ENCODE measurements at regions not wholly inside any gene's neighbourhood (a gene's known extent, or its start where the extent isn't known, plus 50 kb on each side); places are given as distances from the start of the nearest gene placed in this dataset.

- Mint-ChIP-seq H3K9me3 (no peaks in the 10 kb centered on the region), H3K27me3 (no peaks in the 10 kb centered on the region), H3K4me3 (no peak overlapping the region), H3K4me1 (no peaks in the 10 kb centered on the region), H3K36me3 (ENCODE audit: low read depth) (no peaks in the 10 kb centered on the region), H3K27ac (no peak overlapping the region)
- ChIA-PET CTCF (no interaction called here), POLR2A (no interaction called here)
- no peak for DNase-seq
Observed at GRCh38 chrX:25290132-25290531, 274.4 kb upstream of the ARX start.

- Mint-ChIP-seq H3K27ac (no peak overlapping the region), H3K9me3 (no peaks in the 10 kb centered on the region), H3K4me3 (no peak overlapping the region), H3K4me1 (no peaks in the 10 kb centered on the region), H3K27me3 (no peaks in the 10 kb centered on the region), H3K36me3 (ENCODE audit: low read depth) (no peaks in the 10 kb centered on the region)
- ChIA-PET CTCF (no interaction called here), POLR2A (no interaction called here)
- DNase-seq: no peak
Observed at GRCh38 chrX:25288676-25289075, 272.9 kb upstream of the ARX start.

DNA sequence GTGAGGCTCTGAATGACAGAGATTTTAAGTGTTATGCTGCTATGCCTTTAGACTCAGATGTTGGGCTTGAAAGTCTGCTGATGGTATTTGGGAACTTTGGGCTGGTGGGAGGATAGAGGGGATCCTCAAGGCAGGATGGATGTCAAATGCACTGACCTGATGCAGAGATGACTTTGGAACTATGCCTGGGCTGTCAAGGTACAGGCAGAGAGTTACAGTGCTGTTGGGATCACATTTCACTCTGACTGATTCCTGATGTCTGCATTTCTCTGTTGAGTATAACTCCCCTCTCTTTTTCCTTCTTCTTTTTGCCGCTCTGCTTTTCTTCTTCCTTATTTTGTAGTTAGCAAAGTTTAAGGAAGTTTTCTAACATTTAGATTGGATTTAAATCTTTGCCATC is 271.8 kb upstream of the ARX start:
- no peaks in the 10 kb centered on the region for H3K36me3 Mint-ChIP-seq (ENCODE audit: low read depth)
- CTCF ChIA-PET: no interaction called here
- no peak overlapping the region for H3K27ac Mint-ChIP-seq
- POLR2A ChIA-PET: no interaction called here
- H3K4me1 Mint-ChIP-seq: no peaks in the 10 kb centered on the region
- no peak for DNase-seq
- no peaks in the 10 kb centered on the region for H3K9me3 Mint-ChIP-seq
- no peak overlapping the region for H3K4me3 Mint-ChIP-seq
- H3K27me3 Mint-ChIP-seq: no peaks in the 10 kb centered on the region

GRCh38 chrX:25285598-25285997 is 269.8 kb upstream of the ARX start:
- H3K36me3 Mint-ChIP-seq (ENCODE audit: low read depth): no peaks in the 10 kb centered on the region
- no peaks in the 10 kb centered on the region for H3K27me3 Mint-ChIP-seq
- no peak for DNase-seq
- no peak overlapping the region for H3K4me3 Mint-ChIP-seq
- no peaks in the 10 kb centered on the region for H3K9me3 Mint-ChIP-seq
- H3K27ac Mint-ChIP-seq: no peak overlapping the region
- ChIA-PET CTCF (no interaction called here), POLR2A (no interaction called here)
- H3K4me1 Mint-ChIP-seq: no peaks in the 10 kb centered on the region

DNA sequence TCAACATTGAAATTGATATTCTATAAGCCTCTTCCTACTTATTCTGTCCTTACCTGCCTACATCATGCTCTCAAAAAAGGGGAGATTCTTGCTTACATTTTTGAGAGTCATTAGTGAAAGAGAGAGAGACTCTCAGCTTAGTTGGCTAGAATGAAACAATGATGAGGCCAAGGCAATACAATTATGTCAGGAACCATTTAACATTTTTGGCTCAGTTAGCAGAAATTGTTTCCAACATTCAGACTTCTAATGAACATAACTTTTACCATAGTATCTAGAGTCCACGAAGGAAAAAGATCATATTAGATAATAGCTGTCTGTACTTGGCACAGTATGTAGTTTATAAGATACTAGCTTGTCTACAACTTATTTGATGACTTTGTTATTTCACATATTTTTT is 263.7 kb upstream of the ARX start:
- Mint-ChIP-seq H3K4me3 (no peak overlapping the region), H3K27ac (no peak overlapping the region), H3K4me1 (no peaks in the 10 kb centered on the region), H3K27me3 (no peaks in the 10 kb centered on the region), H3K36me3 (ENCODE audit: low read depth) (no peaks in the 10 kb centered on the region), H3K9me3 (no peaks in the 10 kb centered on the region)
- CTCF ChIA-PET: no interaction called here
- POLR2A ChIA-PET: no interaction called here
- DNase-seq: no peak

GRCh38 chrX:25278341-25278740 is 262.6 kb upstream of the ARX start:
- Mint-ChIP-seq H3K27ac (no peak overlapping the region), H3K27me3 (no peaks in the 10 kb centered on the region), H3K4me3 (no peak overlapping the region), H3K9me3 (no peaks in the 10 kb centered on the region), H3K4me1 (no peaks in the 10 kb centered on the region), H3K36me3 (ENCODE audit: low read depth) (no peaks in the 10 kb centered on the region)
- DNase-seq: no peak
- CTCF ChIA-PET: no interaction called here
- POLR2A ChIA-PET: no interaction called here

GRCh38 chrX:25277574-25277973 is 261.8 kb upstream of the ARX start:
- H3K36me3 Mint-ChIP-seq (ENCODE audit: low read depth): no peaks in the 10 kb centered on the region
- H3K27ac Mint-ChIP-seq: no peak overlapping the region
- no peaks in the 10 kb centered on the region for H3K4me1 Mint-ChIP-seq
- no peaks in the 10 kb centered on the region for H3K9me3 Mint-ChIP-seq
- ChIA-PET CTCF (no interaction called here), POLR2A (no interaction called here)
- DNase-seq: no peak
- no peak overlapping the region for H3K4me3 Mint-ChIP-seq
- no peaks in the 10 kb centered on the region for H3K27me3 Mint-ChIP-seq

GRCh38 chrX:25275159-25275558 is 259.4 kb upstream of the ARX start:
- Mint-ChIP-seq H3K36me3 (ENCODE audit: low read depth) (no peaks in the 10 kb centered on the region), H3K4me3 (no peak overlapping the region), H3K9me3 (no peaks in the 10 kb centered on the region), H3K27me3 (no peaks in the 10 kb centered on the region), H3K27ac (no peak overlapping the region), H3K4me1 (no peaks in the 10 kb centered on the region)
- POLR2A ChIA-PET: no interaction called here
- CTCF ChIA-PET: no interaction called here
- DNase-seq: no peak

DNA sequence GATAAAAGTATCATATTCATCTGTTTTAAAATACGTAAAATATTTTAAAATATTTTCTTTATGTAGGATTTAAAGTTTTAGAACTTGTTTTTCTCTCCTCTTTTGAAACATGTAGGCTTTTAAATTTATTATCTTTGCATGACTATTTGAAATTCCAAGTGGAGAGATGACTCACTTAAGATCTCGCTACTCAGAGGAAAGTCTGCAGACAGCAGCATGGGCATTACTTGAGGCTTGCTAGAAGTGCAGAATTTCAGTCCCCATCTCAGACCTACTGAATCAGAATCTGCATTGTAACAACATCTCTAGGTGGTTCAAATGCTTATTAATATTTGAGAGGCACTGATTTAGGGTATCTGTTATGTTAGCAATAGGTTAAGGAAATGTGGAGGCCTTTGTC is 225.7 kb upstream of the ARX start:
- H3K9me3 Mint-ChIP-seq: no peaks in the 10 kb centered on the region
- H3K27me3 Mint-ChIP-seq: no peaks in the 10 kb centered on the region
- H3K36me3 Mint-ChIP-seq (ENCODE audit: low read depth): no peaks in the 10 kb centered on the region
- ChIA-PET POLR2A (no interaction called here), CTCF (no interaction called here)
- DNase-seq: no peak
- no peak overlapping the region for H3K4me3 Mint-ChIP-seq
- H3K4me1 Mint-ChIP-seq: no peaks in the 10 kb centered on the region
- H3K27ac Mint-ChIP-seq: no peak overlapping the region

DNA sequence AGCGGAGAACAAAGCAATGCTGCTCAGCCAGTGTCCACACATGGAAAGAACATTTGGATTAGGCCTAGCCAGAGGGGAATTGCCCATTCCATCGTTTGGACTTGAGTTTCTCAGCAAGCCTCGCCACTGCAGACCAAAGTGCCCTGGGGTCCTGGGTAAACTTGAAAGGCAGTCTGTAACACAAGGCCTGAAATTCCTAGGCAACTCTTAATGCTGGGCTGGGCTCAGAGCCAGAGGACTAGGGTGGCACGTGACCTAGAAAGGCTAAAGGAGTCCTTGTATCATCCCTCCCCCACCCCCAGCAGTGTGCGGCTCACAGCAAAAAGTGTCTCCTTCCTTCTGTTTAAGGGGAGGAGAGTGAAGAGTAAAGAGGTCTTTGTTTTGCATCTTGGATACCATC is 210.4 kb upstream of the ARX start:
- no peak overlapping the region for H3K4me3 Mint-ChIP-seq
- no peak for DNase-seq

GRCh38 chrX:25219480-25219879 is 203.7 kb upstream of the ARX start:
- POLR2A ChIA-PET: no interaction called here
- Mint-ChIP-seq H3K27me3 (no peaks in the 10 kb centered on the region), H3K4me1 (no peaks in the 10 kb centered on the region), H3K9me3 (no peaks in the 10 kb centered on the region), H3K36me3 (ENCODE audit: low read depth) (no peaks in the 10 kb centered on the region), H3K4me3 (no peak overlapping the region), H3K27ac (no peak overlapping the region)
- no peak for DNase-seq
- CTCF ChIA-PET: interaction anchor here (0.6 kb wide), 1 partner anchor 473 kb away, joined by 3 read pairs; no protein-coding TSS in a partner anchor

More for the DNA sequence above, 210.4 kb upstream of the ARX start:
- Mint-ChIP-seq H3K9me3 (no peaks in the 10 kb centered on the region), H3K36me3 (ENCODE audit: low read depth) (no peaks in the 10 kb centered on the region), H3K27me3 (no peaks in the 10 kb centered on the region), H3K4me1 (no peaks in the 10 kb centered on the region), H3K27ac (no peak overlapping the region)
- POLR2A ChIA-PET: no interaction called here
- CTCF ChIA-PET: no interaction called here

- H3K4me1 Mint-ChIP-seq: no peaks in the 10 kb centered on the region
- DNase-seq: no peak
- ChIA-PET CTCF (no interaction called here), POLR2A (no interaction called here)
- no peaks in the 10 kb centered on the region for H3K36me3 Mint-ChIP-seq (ENCODE audit: low read depth)
- no peaks in the 10 kb centered on the region for H3K27me3 Mint-ChIP-seq
- H3K27ac Mint-ChIP-seq: no peak overlapping the region
- no peak overlapping the region for H3K4me3 Mint-ChIP-seq
- H3K9me3 Mint-ChIP-seq: no peaks in the 10 kb centered on the region
Observed at GRCh38 chrX:25213611-25214010, 197.8 kb upstream of the ARX start.

GRCh38 chrX:25207803-25208475 is 192.2 kb upstream of the ARX start:
- ChIA-PET CTCF (interaction anchor here (0.7 kb wide), 1 partner anchor 39 kb away, joined by 4 read pairs; no protein-coding TSS in a partner anchor), POLR2A (no interaction called here)
- no peaks in the 10 kb centered on the region for H3K36me3 Mint-ChIP-seq (ENCODE audit: low read depth)
- no peak for DNase-seq
- no peak overlapping the region for H3K27ac Mint-ChIP-seq
- no peaks in the 10 kb centered on the region for H3K9me3 Mint-ChIP-seq
- no peaks in the 10 kb centered on the region for H3K27me3 Mint-ChIP-seq
- no peaks in the 10 kb centered on the region for H3K4me1 Mint-ChIP-seq
- H3K4me3 Mint-ChIP-seq: no peak overlapping the region

- Mint-ChIP-seq H3K27ac (no peak overlapping the region), H3K27me3 (no peaks in the 10 kb centered on the region), H3K9me3 (no peaks in the 10 kb centered on the region), H3K4me1 (no peaks in the 10 kb centered on the region), H3K4me3 (no peak overlapping the region), H3K36me3 (ENCODE audit: low read depth) (no peaks in the 10 kb centered on the region)
- ChIA-PET CTCF (no interaction called here), POLR2A (no interaction called here)
- no peak for DNase-seq
Observed at GRCh38 chrX:25206778-25207177, 191.0 kb upstream of the ARX start.
